Neural progenitor cell (in vitro differentiated cells): ENCODE measurements at regions not wholly inside any gene's neighbourhood (a gene's known extent, or its start where the extent isn't known, plus 50 kb on each side); places are given as distances from the start of the nearest gene placed in this dataset.

Source experiments
- DNase-seq: peaks from one replicate; pipeline ENCODE4 v3.0.0-alpha.2; 2016; ENCODE audit warnings: low spot score
- H2AFZ ChIP-seq: fragments of 200-600 bp; sonication (generic); replicated peaks from 2 replicates; pipeline ENCODE4 v1.6.1; 2016; ENCODE audit warnings: antibody characterized with exemption
- H3F3A ChIP-seq: fragments of 200-600 bp; sonication (generic); 2 replicates; pipeline ENCODE4 v1.6.1; 2016; ENCODE audit warnings: antibody characterized with exemption, low read depth
- H3K27ac ChIP-seq: fragments of 200-600 bp; sonication (generic); 2 replicates; pipeline ENCODE4 v1.5.1; 2016; ENCODE audit warnings: mild to moderate bottlenecking
- H3K27me3 ChIP-seq: fragments of 200-600 bp; sonication (generic); 2 replicates; pipeline ENCODE4 v1.6.1; 2016; ENCODE audit warnings: mild to moderate bottlenecking, moderate library complexity
- H3K36me3 ChIP-seq: fragments of 200-600 bp; sonication (generic); 2 replicates; pipeline ENCODE4 v1.5.1; 2016
- H3K4me1 ChIP-seq: fragments of 200-600 bp; sonication (generic); 2 replicates; pipeline ENCODE4 v1.6.1; 2016; ENCODE audit warnings: mixed run types
- H3K4me2 ChIP-seq: fragments of 200-600 bp; sonication (generic); 2 replicates; pipeline ENCODE4 v1.6.1; 2016
- H3K4me3 ChIP-seq: fragments of 200-600 bp; sonication (generic); 2 replicates; pipeline ENCODE4 v1.5.1; 2016
- H3K79me2 ChIP-seq: fragments of 200-600 bp; sonication (generic); 2 replicates; pipeline ENCODE4 v1.6.1; 2016; ENCODE audit warnings: low read depth
- H3K9ac ChIP-seq: fragments of 200-600 bp; sonication (generic); 2 replicates; pipeline ENCODE4 v1.6.1; 2016
- H3K9me3 ChIP-seq: fragments of 200-600 bp; sonication (generic); 2 replicates; pipeline ENCODE4 v1.5.1; 2016; ENCODE audit warnings: low read depth
- H4K20me1 ChIP-seq: fragments of 200-600 bp; sonication (generic); 2 replicates; pipeline ENCODE4 v1.6.1; 2016; ENCODE audit warnings: low read depth
- H3K27ac Mint-ChIP-seq: 3 replicates; pipeline ENCODE4 v1.8.0; 2021; ENCODE audit warnings: mixed read lengths
- H3K27me3 Mint-ChIP-seq: 2 replicates; pipeline ENCODE4 v1.8.0; 2022; ENCODE audit warnings: low read depth, mild to moderate bottlenecking, inconsistent platforms, moderate library complexity, mixed read lengths; ENCODE audit not compliant: insufficient read depth
- H3K36me3 Mint-ChIP-seq: 3 replicates; pipeline ENCODE4 v1.8.0; 2021; ENCODE audit warnings: mixed read lengths
- H3K4me1 Mint-ChIP-seq: 3 replicates; pipeline ENCODE4 v1.8.0; 2021; ENCODE audit warnings: mixed read lengths
- H3K4me3 Mint-ChIP-seq: 3 replicates; pipeline ENCODE4 v1.8.0; 2021; ENCODE audit warnings: mild to moderate bottlenecking, moderate library complexity, mixed read lengths
- H3K9me3 Mint-ChIP-seq: 3 replicates; pipeline ENCODE4 v1.8.0; 2020; ENCODE audit warnings: mixed read lengths
- EZH2 ChIP-seq: fragments of 200-600 bp; sonication (generic); IDR thresholded peaks from 2 replicates; pipeline ENCODE4 v1.6.1; 2017; ENCODE audit warnings: antibody characterized with exemption, mild to moderate bottlenecking, moderate library complexity
- EZH2phosphoT487 ChIP-seq: fragments of 200-600 bp; sonication (generic); IDR thresholded peaks from 2 replicates; pipeline ENCODE4 v1.6.1; 2017; ENCODE audit warnings: antibody characterized with exemption
- TF ChIP-seq, protein P1 (sequence below): fragments of 200-600 bp; sonication (generic); IDR thresholded peaks from 2 replicates; pipeline ENCODE4 v1.5.1; 2017; ENCODE audit warnings: antibody characterized with exemption, mild to moderate bottlenecking

DNA sequence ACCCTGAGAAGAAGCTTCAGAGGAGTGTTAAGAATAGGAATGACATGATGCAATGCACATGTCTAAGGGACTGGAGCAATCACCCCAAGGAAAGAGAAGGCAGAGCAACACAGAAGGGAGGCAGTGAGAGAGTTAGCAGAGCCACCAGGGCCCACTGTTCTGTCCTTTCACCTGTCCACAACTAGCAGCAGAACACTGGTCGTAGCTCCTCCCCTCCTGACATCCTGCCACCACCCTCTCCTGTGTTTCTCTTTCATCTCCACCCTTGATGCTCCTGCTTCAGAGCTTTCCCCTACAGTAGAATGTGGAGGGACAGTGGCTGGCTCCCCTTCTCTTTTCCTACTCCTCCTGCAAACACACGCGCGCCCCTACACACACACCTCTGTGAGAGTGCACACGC lies 483.4 kb upstream of the KIF2A start:
- H3K4me2 ChIP-seq: peak overlapping the region; percentile 16
- Mint-ChIP-seq H3K9me3 (no peaks in the 10 kb centered on the region), H3K27me3 (no peaks in the 10 kb centered on the region), H3K4me1 (peaks cover 19% of the 10 kb centered on the region), H3K36me3 (no peaks in the 10 kb centered on the region), H3K27ac (no peak overlapping the region), H3K4me3 (no peak overlapping the region)
- no peaks in the 10 kb centered on the region for H3K79me2 ChIP-seq
- no peaks in the 10 kb centered on the region for H3K36me3 ChIP-seq
- H4K20me1 ChIP-seq: no peaks in the 10 kb centered on the region
- TF ChIP-seq EZH2phosphoT487 (no peak), EZH2 (no peak)
- TF ChIP-seq, protein P1, sequence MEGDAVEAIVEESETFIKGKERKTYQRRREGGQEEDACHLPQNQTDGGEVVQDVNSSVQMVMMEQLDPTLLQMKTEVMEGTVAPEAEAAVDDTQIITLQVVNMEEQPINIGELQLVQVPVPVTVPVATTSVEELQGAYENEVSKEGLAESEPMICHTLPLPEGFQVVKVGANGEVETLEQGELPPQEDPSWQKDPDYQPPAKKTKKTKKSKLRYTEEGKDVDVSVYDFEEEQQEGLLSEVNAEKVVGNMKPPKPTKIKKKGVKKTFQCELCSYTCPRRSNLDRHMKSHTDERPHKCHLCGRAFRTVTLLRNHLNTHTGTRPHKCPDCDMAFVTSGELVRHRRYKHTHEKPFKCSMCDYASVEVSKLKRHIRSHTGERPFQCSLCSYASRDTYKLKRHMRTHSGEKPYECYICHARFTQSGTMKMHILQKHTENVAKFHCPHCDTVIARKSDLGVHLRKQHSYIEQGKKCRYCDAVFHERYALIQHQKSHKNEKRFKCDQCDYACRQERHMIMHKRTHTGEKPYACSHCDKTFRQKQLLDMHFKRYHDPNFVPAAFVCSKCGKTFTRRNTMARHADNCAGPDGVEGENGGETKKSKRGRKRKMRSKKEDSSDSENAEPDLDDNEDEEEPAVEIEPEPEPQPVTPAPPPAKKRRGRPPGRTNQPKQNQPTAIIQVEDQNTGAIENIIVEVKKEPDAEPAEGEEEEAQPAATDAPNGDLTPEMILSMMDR: no peak
- DNase-seq: no peak
- H3K9me3 ChIP-seq: no peaks in the 10 kb centered on the region
- no peak overlapping the region for H3K27ac ChIP-seq
- no peak overlapping the region for H3K9ac ChIP-seq
- H3F3A ChIP-seq: peaks cover 6% of the 10 kb centered on the region
- peak overlapping the region; percentile 32 for H2AFZ ChIP-seq
- H3K4me3 ChIP-seq: no peak overlapping the region
- H3K4me1 ChIP-seq: peaks cover 27% of the 10 kb centered on the region
- no peaks in the 10 kb centered on the region for H3K27me3 ChIP-seq

DNA sequence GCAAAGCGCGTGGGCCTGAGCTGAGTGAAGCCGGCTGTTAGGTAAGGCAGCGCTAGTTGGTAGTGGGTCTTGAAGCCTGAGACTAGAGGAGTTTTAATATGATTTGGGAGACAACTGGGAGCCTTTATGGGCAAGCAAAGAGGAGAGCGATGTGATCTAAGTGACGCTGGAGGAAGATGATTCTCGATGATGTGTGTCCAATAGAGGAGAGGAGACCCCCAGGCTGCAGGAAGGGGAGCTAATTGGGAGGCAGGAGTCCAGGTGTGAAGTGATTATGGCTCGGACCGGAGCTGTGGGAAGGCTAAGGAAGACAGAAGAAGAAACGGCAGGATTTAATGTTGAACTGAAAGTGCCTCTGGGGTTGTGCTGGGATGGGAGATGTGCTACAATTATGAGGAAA lies 482.9 kb upstream of the KIF2A start:
- peaks cover 27% of the 10 kb centered on the region for H3K4me1 ChIP-seq
- peak overlapping the region; percentile 32 for H2AFZ ChIP-seq
- H3K27ac ChIP-seq: no peak overlapping the region
- H3K4me1 Mint-ChIP-seq: peaks cover 17% of the 10 kb centered on the region
- H3K36me3 Mint-ChIP-seq: no peaks in the 10 kb centered on the region
- no peaks in the 10 kb centered on the region for H3K79me2 ChIP-seq
- H3K27me3 Mint-ChIP-seq: no peaks in the 10 kb centered on the region
- H3K4me3 Mint-ChIP-seq: no peak overlapping the region
- no peaks in the 10 kb centered on the region for H3K9me3 Mint-ChIP-seq
- H3K27me3 ChIP-seq: no peaks in the 10 kb centered on the region
- no peaks in the 10 kb centered on the region for H3K9me3 ChIP-seq
- no peak for DNase-seq
- no peaks in the 10 kb centered on the region for H3K36me3 ChIP-seq
- TF ChIP-seq EZH2: no peak
- TF ChIP-seq, protein P1: no peak
- TF ChIP-seq EZH2phosphoT487: no peak
- no peaks in the 10 kb centered on the region for H4K20me1 ChIP-seq
- no peak overlapping the region for H3K9ac ChIP-seq
- peaks cover 6% of the 10 kb centered on the region for H3F3A ChIP-seq
- H3K4me2 ChIP-seq: peak overlapping the region; percentile 16
- no peak overlapping the region for H3K4me3 ChIP-seq
- no peak overlapping the region for H3K27ac Mint-ChIP-seq

DNA sequence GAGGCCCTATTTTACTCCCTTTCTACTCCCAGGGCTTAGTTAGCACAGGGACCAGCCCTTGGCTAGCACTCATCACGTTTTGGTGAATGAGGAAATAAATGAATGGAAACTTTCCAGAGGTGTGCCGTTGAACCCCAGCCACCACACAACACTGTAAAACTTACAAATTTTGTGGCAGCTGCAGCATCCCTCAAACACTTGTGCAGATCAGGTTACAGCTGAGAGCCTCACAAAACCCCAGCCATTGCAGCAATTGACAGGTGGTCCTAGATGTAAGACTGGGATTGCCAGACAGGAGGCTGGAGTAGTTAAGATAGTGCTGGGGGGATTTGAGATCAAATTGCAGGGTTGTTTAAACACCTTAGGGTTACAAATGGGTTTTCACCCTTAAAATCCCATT lies 482.2 kb upstream of the KIF2A start:
- H3K27ac ChIP-seq: no peak overlapping the region
- H3K4me1 ChIP-seq: peaks cover 27% of the 10 kb centered on the region
- peaks cover 22% of the 10 kb centered on the region for H3K4me1 Mint-ChIP-seq
- H3F3A ChIP-seq: peaks cover 6% of the 10 kb centered on the region
- peak overlapping the region; percentile 16 for H3K4me2 ChIP-seq
- H3K9ac ChIP-seq: no peak overlapping the region
- no peaks in the 10 kb centered on the region for H3K27me3 Mint-ChIP-seq
- no peaks in the 10 kb centered on the region for H3K27me3 ChIP-seq
- H4K20me1 ChIP-seq: no peaks in the 10 kb centered on the region
- no peaks in the 10 kb centered on the region for H3K9me3 ChIP-seq
- H2AFZ ChIP-seq: peak overlapping the region; percentile 32
- no peak overlapping the region for H3K4me3 ChIP-seq
- H3K4me3 Mint-ChIP-seq: no peak overlapping the region
- no peaks in the 10 kb centered on the region for H3K79me2 ChIP-seq
- DNase-seq: peak; percentile 24
- TF ChIP-seq EZH2 (no peak), EZH2phosphoT487 (no peak)
- TF ChIP-seq, protein P1: no peak
- H3K36me3 ChIP-seq: no peaks in the 10 kb centered on the region
- no peak overlapping the region for H3K27ac Mint-ChIP-seq
- H3K9me3 Mint-ChIP-seq: no peaks in the 10 kb centered on the region
- H3K36me3 Mint-ChIP-seq: no peaks in the 10 kb centered on the region
